H1 (cell line): ENCODE measurements at regions not wholly inside any gene's neighbourhood (a gene's known extent, or its start where the extent isn't known, plus 50 kb on each side); places are given as distances from the start of the nearest gene placed in this dataset.
"Not testable (repeated sequence)": the region's sequence is repeated elsewhere in the genome, so short reads cannot be mapped to it uniquely, and the experiment has no call there.

Experiments
- CBX8 ChIP-seq: fragments of 300-800, 300-1000 bp; sonication (generic); IDR thresholded peaks from 2 replicates; pipeline ENCODE4 v1.7.1; 2016; ENCODE audit warnings: low read depth, low read length, borderline replicate concordance
- CEBPB ChIP-seq: IDR thresholded peaks from 2 replicates; pipeline ENCODE4 v1.6.1; 2012; ENCODE audit warnings: low read depth, low read length
- CTCF ChIP-seq, 3 experiments: IDR thresholded peaks; 1 replicate in 2 of 3; 2 replicates in 1 of 3; pipeline versions ENCODE4 v1.5.1 to v1.6.1; 2011; ENCODE audit warnings: low read length in 3 of 3, mild to moderate bottlenecking in 3 of 3, inconsistent platforms in 2 of 3, low read depth in 1 of 3, moderate library complexity in 1 of 3; ENCODE audit not compliant: insufficient read depth in 1 of 3; ENCODE audit errors: control extremely low read depth in 1 of 3
- EP300 ChIP-seq, 2 experiments: IDR thresholded peaks; 1 replicate in 1 of 2; 2 replicates in 1 of 2; pipeline ENCODE4 v1.6.1; 2011 to 2012; ENCODE audit warnings: low read depth in 2 of 2, low read length in 2 of 2, mild to moderate bottlenecking in 2 of 2, borderline replicate concordance in 1 of 2, inconsistent platforms in 1 of 2, moderate library complexity in 1 of 2
- EZH2 ChIP-seq: fragments of 200-600 bp; sonication (generic); IDR thresholded peaks from 2 replicates; pipeline ENCODE4 v1.7.1; 2012; ENCODE audit warnings: low read depth, mild to moderate bottlenecking, moderate library complexity, low read length, inconsistent platforms; ENCODE audit not compliant: severe bottlenecking
- GABPA ChIP-seq: IDR thresholded peaks from 2 replicates; pipeline ENCODE4 v1.6.1; 2011; ENCODE audit warnings: mild to moderate bottlenecking, low read length, moderate library complexity, borderline replicate concordance; ENCODE audit not compliant: insufficient read depth
- JUND ChIP-seq: IDR thresholded peaks from 2 replicates; pipeline ENCODE4 v1.6.1; 2011; ENCODE audit warnings: mild to moderate bottlenecking, improper control_type of control experiment, low read length

DNA sequence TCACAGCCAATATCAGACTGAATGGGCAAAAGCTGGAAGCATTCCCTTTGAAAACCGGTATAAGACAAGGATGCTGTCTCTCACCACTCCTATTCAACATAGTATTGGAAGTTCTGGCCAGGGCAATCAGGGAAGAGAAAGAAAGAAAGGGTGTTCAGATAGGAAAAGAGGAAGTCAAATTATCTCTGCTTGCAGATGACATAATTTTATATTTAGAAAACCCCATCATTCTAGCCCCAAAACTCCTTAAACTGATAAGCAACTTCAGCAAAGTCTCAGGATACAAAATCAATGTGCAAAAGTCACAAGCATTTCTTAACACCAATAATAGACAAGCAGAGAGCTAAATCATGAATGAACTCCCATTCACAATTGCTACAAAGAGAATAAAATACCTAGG lies 461.7 kb downstream of the PDGFC start:
- TF ChIP-seq CTCF (IDR thresholded peaks at IDR 0.05; ENCODE audit: control extremely low read depth in 1 of 3, insufficient read depth in 1 of 3, low read depth in 1 of 3, low read length in 3 of 3); CEBPB; EP300 (IDR thresholded peaks at IDR 0.05; ENCODE audit: borderline replicate concordance in 1 of 2, low read depth in 2 of 2, low read length in 2 of 2); CBX8; GABPA; EZH2; JUND: not testable (repeated sequence)
